ENCODE measurements at regions not wholly inside any gene's neighbourhood (a gene's known extent, or its start where the extent isn't known, plus 50 kb on each side); places are given as distances from the start of the nearest gene placed in this dataset.

DNA sequence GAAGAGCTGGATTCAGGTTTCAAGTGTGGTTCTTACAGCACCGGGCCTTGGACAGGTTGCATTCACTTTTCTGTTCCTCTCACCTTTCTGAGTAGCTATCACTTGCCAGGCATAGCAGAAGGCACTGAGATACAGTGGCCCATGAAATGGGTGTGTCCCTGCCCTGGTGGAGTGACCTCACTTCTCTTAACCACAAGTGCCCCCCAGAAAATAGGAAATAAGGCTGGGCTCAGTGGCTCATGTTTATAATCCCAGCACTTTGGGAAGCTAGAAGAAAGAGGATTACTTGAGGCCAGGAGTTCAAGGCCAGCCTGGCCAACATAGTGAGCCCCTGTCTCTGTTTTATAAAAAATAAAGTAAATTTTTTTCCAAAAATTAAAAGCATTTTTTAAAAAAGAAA, 101.7 kb upstream of the KIT start:
- POLR2A ChIA-PET: no interaction called here

More for the DNA sequence above, 101.7 kb upstream of the KIT start:
- Histone ChIP-seq H3K4me3 (ENCODE audit: low read depth in 2 of 2, low read length in 1 of 2) (no peak overlapping the region), H4K20me1 (ENCODE audit: insufficient read depth) (no peaks in the 10 kb centered on the region), H2AFZ (ENCODE audit: low read depth) (no peak overlapping the region), H3K9me2 (no peaks in the 10 kb centered on the region), H3K27me3 (ENCODE audit: insufficient read depth) (no peaks in the 10 kb centered on the region), H3K9ac (no peak overlapping the region), H3K4me1 (ENCODE audit: control insufficient read depth in 1 of 2, insufficient read depth in 2 of 2, low read depth in 1 of 2, low read length in 1 of 2) (no peaks in the 10 kb centered on the region), H3F3A (replicated peaks; ENCODE audit: insufficient read depth) (no peaks in the 10 kb centered on the region), H3K9me3 (no peaks in the 10 kb centered on the region), H3K36me3 (replicated peaks in 1 of 2; ENCODE audit: control insufficient read depth in 1 of 2, insufficient read depth in 2 of 2, low read length in 1 of 2) (no peaks in the 10 kb centered on the region), H3K79me2 (ENCODE audit: insufficient read depth) (no peaks in the 10 kb centered on the region), H3K4me2 (no peak overlapping the region), H3K27ac (ENCODE audit: low read depth in 2 of 2, low read length in 1 of 2) (no peak overlapping the region)
- CTCF ChIA-PET: interaction anchor here (1.2 to 1.3 kb wide), 2 partner anchors 12 to 20 kb away, joined by 3 to 4 read pairs; no protein-coding TSS in a partner anchor
- no peak for TF ChIP-seq CTCF (IDR thresholded peaks at IDR 0.05)
- TF ChIP-seq JUND (IDR thresholded peaks at IDR 0.05): no peak
- TF ChIP-seq, protein P1, sequence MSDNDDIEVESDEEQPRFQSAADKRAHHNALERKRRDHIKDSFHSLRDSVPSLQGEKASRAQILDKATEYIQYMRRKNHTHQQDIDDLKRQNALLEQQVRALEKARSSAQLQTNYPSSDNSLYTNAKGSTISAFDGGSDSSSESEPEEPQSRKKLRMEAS (IDR thresholded peaks at IDR 0.05; ENCODE audit: low read depth): no peak
- TF ChIP-seq RFX5 (IDR thresholded peaks at IDR 0.05; ENCODE audit: low read length): no peak
- TF ChIP-seq EZH2phosphoT487 (IDR thresholded peaks at IDR 0.05; ENCODE audit: borderline replicate concordance, low read depth): no peak
- TF ChIP-seq TAF1 (IDR thresholded peaks at IDR 0.05; ENCODE audit: borderline replicate concordance, low read depth, low read length): no peak
- no peak for TF ChIP-seq MEF2A (IDR thresholded peaks at IDR 0.05; ENCODE audit: borderline replicate concordance, low read depth)
- no peak for TF ChIP-seq RCOR1 (IDR thresholded peaks at IDR 0.05; ENCODE audit: low read length)
- TF ChIP-seq ZBTB33 (IDR thresholded peaks at IDR 0.05; ENCODE audit: borderline replicate concordance, low read depth): no peak
- no peak for TF ChIP-seq SIN3A (IDR thresholded peaks at IDR 0.05; ENCODE audit: borderline replicate concordance, low read depth, low read length)
- TF ChIP-seq FOXJ3 (CRISPR knock-in tag; IDR thresholded peaks at IDR 0.05): no peak
- no peak for TF ChIP-seq POLR2AphosphoS5 (IDR thresholded peaks at IDR 0.05; ENCODE audit: low read depth, low read length)
- TF ChIP-seq GABPA (IDR thresholded peaks at IDR 0.05; ENCODE audit: low read depth): no peak
- no peak for TF ChIP-seq CHD2 (IDR thresholded peaks at IDR 0.05; ENCODE audit: low read length, partially characterized antibody)
- TF ChIP-seq USF1 (IDR thresholded peaks at IDR 0.05; ENCODE audit: borderline replicate concordance, low read depth): no peak
- TF ChIP-seq ELF1 (IDR thresholded peaks at IDR 0.05): no peak
- no peak for TF ChIP-seq NRF1 (IDR thresholded peaks at IDR 0.05; ENCODE audit: low read depth, low read length)
- DNase-seq: no peak
- 36% methylated on average over 1 of the region's 1 CpG for WGBS (ENCODE audit: low lambda C conversion rate)
